ENCODE measurements at regions not wholly inside any gene's neighbourhood (a gene's known extent, or its start where the extent isn't known, plus 50 kb on each side); places are given as distances from the start of the nearest gene placed in this dataset.

- TF ChIP-seq CTCF (IDR thresholded peaks at IDR 0.05; ENCODE audit: extremely low read depth, missing control alignments), result no peak
- no peak for DNase-seq (ENCODE audit: low spot score)
Measured at GRCh38 chr5:71946343-71947030, 160.8 kb upstream of the MAP1B start.

- TF ChIP-seq CTCF (IDR thresholded peaks at IDR 0.05; ENCODE audit: extremely low read depth, missing control alignments), result no peak
- DNase-seq (ENCODE audit: low spot score), result no peak
Measured at GRCh38 chr5:71948206-71948605, 159.1 kb upstream of the MAP1B start.

GRCh38 chr5:71949772-71950171, 157.5 kb upstream of the MAP1B start:
- no peak for TF ChIP-seq CTCF (IDR thresholded peaks at IDR 0.05; ENCODE audit: extremely low read depth, missing control alignments)

GRCh38 chr5:71953866-71954265, 153.4 kb upstream of the MAP1B start:
- no peak for TF ChIP-seq CTCF (IDR thresholded peaks at IDR 0.05; ENCODE audit: extremely low read depth, missing control alignments)
- no peak for DNase-seq (ENCODE audit: low spot score)

More at GRCh38 chr5:71949772-71950171, 157.5 kb upstream of the MAP1B start:
- no peak for DNase-seq (ENCODE audit: low spot score)

- TF ChIP-seq CTCF (IDR thresholded peaks at IDR 0.05; ENCODE audit: extremely low read depth, missing control alignments), result no peak
- DNase-seq (ENCODE audit: low spot score), result no peak
Measured at GRCh38 chr5:71954329-71954728, 152.9 kb upstream of the MAP1B start.

- DNase-seq (ENCODE audit: low spot score), result no peak
- TF ChIP-seq CTCF (IDR thresholded peaks at IDR 0.05; ENCODE audit: extremely low read depth, missing control alignments), result no peak
Measured at GRCh38 chr5:71955723-71956122, 151.6 kb upstream of the MAP1B start.

- DNase-seq (ENCODE audit: low spot score), result no peak
- TF ChIP-seq CTCF (IDR thresholded peaks at IDR 0.05; ENCODE audit: extremely low read depth, missing control alignments), result no peak
Measured at GRCh38 chr5:71957292-71957898, 149.9 kb upstream of the MAP1B start.

Data from GM20000 (cell line).